ENCODE measurements at regions not wholly inside any gene's neighbourhood (a gene's known extent, or its start where the extent isn't known, plus 50 kb on each side); places are given as distances from the start of the nearest gene placed in this dataset.

- TF ChIP-seq EZH2 (IDR thresholded peaks at IDR 0.05; ENCODE audit: borderline replicate concordance, low read depth, low read length, poor library complexity, severe bottlenecking) (no peak), CTCF (conservative IDR thresholded peaks at IDR 0.05; ENCODE audit: low read depth, low read length) (no peak)
Observed at GRCh38 chr7:15845868-15846267, 159.4 kb upstream of the MEOX2 start.

Data from A673 (cell line).